Eye (tissue), 1 donor: ENCODE measurements at regions not wholly inside any gene's neighbourhood (a gene's known extent, or its start where the extent isn't known, plus 50 kb on each side); places are given as distances from the start of the nearest gene placed in this dataset.
"Not testable (repeated sequence)": the region's sequence is repeated elsewhere in the genome, so short reads cannot be mapped to it uniquely, and the experiment has no call there.

Experiments
- DNase-seq: peaks from one replicate; pipeline ENCODE4 v3.0.0-alpha.2; 2015

GRCh38 chr9:1115370-1115769, 65.2 kb downstream of the DMRT2 start:
- no peak for DNase-seq

- DNase-seq: no peak
Observed at GRCh38 chr9:1117439-1117838, 67.3 kb downstream of the DMRT2 start.

GRCh38 chr9:1120500-1121165, 70.5 kb downstream of the DMRT2 start:
- DNase-seq: no peak

DNA sequence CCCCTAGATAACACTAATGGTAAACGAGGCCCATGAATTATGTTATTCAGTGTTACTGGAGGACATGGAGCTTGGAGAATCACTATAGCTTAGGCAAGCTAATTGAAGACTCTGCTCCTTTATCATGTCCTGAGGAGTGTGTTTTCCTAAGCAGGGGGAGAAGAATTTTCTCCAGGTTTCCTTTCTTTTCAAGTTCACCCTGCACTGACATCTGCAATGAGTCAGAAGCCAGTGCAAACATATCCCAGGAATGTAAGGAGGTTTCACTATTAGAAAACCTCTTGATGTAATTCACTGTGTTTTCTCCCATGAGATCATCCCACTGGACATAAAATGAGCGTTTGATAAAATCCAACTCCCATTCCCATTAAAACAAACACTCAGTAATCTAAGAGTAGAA, 75.6 kb downstream of the DMRT2 start:
- DNase-seq: peak; percentile 4

- no peak for DNase-seq
Observed at GRCh38 chr9:1128046-1128445, 77.9 kb downstream of the DMRT2 start.

DNA sequence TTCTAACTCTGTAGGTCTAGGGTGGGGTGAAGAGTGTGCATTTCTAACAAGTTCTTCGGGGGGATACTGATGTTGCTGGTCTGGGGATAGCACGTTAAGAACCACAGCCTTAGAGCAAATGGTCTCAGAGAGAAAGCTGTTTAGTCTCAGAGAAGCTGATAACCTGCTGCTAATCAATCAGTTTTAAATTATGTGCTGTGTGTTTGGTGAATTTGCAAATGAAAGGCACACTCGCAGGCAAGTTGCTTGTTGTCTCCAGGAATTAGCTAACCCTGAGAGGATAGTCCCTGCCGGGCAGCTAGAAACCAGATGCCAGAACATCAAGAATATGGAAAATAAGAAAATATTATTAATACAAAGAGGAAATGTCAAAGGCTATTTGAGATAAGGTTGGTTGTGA, 79.2 kb downstream of the DMRT2 start:
- DNase-seq: no peak

GRCh38 chr9:1140057-1140456, 89.9 kb downstream of the DMRT2 start:
- no peak for DNase-seq

- DNase-seq: no peak
Observed at GRCh38 chr9:1151691-1152090, 101.5 kb downstream of the DMRT2 start.

DNA sequence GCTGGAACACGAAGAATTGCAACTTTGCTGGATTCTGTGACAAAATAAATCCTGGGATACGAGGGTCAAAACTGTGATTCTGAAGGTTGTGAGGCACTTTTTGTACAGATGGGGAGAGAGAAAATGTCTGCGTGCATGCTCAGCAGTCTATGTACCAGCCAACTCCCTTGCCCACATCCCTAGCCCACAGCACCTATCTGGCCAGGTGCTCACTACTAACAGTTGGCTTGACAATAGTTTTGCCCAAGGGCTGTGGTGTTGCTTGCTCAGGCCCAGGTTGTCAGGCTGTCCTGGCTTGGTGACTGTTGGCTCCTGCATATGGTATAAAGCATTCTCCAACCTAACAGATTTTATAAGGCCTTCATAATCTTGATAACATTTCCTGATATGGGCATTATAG, 102.0 kb downstream of the DMRT2 start:
- DNase-seq: no peak

- DNase-seq: no peak
Observed at GRCh38 chr9:1154739-1155138, 104.6 kb downstream of the DMRT2 start.

DNA sequence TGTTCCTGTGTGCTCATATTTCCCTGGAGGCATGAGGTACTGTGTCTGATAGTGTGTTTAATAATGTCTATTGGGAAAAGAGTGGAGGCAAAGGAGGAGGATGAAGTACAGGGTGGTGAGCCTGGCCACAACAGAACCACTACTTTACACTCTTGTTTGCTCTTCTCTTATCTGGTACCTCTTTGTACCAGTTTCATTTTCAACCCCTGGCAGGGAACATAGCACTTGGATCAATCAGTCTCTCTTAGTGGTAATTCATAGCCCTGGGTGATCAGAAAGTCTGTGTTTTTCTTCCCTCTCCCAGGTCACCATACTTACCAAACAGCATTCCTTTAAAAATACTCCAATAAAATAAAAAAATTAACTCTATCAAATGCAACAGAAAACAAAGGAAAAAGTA, 105.4 kb downstream of the DMRT2 start:
- no peak for DNase-seq

GRCh38 chr9:1156794-1157550, 106.8 kb downstream of the DMRT2 start:
- no peak for DNase-seq

GRCh38 chr9:1157836-1158235, 107.7 kb downstream of the DMRT2 start:
- DNase-seq: no peak

- DNase-seq: no peak
Observed at GRCh38 chr9:1170918-1171317, 120.8 kb downstream of the DMRT2 start.

- no peak for DNase-seq
Observed at GRCh38 chr9:1171546-1171945, 121.4 kb downstream of the DMRT2 start.

- no peak for DNase-seq
Observed at GRCh38 chr9:1173211-1173610, 123.1 kb downstream of the DMRT2 start.

- peak; percentile 73 for DNase-seq
Observed at GRCh38 chr9:1173993-1174392, 123.8 kb downstream of the DMRT2 start.

DNA sequence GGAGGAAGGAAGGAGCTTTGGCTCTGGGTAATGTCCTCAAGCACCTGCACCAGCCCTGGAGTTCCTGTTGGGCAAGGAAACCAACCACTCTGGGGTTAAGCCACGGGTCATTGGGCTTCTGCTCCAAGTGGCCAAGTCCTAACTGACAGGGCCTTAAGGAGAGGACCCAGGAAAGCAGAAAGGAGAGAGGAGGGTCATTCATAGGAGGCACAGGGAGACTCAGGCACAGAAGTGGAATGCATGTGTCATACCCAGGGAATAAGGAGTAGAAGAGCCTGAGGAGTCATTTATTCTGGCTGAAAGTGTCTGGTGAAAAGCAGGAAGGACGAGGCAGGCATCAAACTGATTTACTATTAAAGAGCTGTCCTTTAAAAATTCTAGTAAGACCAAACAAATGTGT, 129.2 kb downstream of the DMRT2 start:
- no peak for DNase-seq

DNA sequence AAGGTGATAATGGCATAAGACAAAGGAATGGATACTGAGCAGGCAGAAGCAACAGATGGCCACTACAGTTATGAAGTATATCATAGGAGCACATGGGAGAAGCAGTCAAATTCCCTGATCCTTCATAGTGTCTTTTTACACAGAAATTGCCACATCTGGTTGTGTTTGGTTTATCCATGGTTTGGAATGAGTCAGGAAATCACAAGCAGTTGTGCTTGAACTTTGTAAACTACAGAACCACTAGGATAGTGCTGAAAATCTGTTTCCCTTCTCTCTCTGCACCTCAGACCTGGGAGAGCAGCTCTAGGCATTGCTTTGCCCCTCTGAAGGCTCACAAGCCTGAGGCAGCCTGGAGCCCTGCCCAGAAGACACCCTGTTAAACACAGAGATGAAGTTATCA, 134.0 kb downstream of the DMRT2 start:
- DNase-seq: no peak

DNA sequence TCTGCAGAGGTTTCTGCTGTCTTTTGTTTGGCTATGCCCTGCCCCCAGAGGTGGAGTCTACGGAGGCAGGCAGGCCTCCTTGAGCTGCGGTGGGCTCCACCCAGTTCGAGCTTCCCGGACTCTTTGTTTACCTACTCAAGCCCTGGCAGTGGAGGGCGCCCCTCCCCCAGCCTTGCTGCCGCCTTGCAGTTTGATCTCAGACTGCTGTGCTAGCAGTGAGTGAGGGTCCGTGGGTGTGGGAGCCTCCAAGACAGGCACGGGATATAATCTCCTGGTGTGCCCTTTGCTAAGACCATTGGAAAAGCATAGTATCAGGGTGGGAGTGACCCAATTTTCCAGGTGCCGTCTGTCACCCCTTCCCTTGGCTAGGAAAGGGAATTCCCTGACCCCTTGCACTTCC, 137.0 kb downstream of the DMRT2 start:
- DNase-seq: not testable (repeated sequence)

DNA sequence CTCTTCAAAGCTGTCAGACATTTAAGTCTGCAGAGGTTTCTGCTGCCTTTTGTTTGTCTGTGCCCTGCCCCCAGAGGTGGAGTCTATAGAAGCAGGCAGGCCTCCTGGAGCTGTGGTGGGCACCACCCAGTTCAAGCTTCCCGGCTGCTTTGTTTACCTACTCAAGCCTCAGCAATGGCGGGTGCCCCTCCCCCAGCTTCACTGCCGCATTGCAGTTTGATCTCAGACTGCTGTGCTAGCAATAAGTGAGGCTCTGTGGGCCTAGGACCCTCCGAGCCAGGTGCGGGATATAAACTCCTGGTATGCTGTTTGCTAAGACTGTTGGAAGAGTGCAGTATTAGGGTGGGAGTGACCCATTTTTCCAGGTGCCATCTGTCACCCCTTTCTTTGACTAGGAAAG, 145.5 kb downstream of the DMRT2 start:
- DNase-seq: not testable (repeated sequence)

GRCh38 chr9:1198085-1198484, 147.9 kb downstream of the DMRT2 start:
- no peak for DNase-seq

- no peak for DNase-seq
Observed at GRCh38 chr9:1200847-1201251, 150.7 kb downstream of the DMRT2 start.

DNA sequence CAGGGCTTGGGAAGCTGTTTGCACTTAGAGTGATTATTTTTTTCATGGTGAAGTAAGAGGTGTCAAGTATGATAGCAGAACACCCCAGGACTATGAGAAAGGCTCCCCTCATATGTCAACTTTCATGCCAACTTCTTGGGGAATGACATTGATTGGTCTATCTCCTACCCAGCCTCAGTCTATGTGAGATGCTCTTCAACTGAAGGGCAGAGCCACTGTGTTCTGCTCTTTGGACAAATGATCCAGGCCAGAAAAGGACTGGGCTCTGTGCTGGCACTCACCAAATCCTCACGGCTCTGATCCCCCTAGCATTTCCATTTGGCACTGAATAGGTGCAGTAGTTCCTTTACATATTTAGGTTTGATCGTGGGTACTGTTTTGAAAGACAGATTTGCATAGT, 151.1 kb downstream of the DMRT2 start:
- DNase-seq: no peak

- DNase-seq: no peak
Observed at GRCh38 chr9:1201901-1202300, 151.7 kb downstream of the DMRT2 start.
